KBM-7 (cell line): ENCODE measurements at regions not wholly inside any gene's neighbourhood (a gene's known extent, or its start where the extent isn't known, plus 50 kb on each side); places are given as distances from the start of the nearest gene placed in this dataset.
"Not testable (repeated sequence)": the region's sequence is repeated elsewhere in the genome, so short reads cannot be mapped to it uniquely, and the experiment has no call there.

Experiments
- DNase-seq: peaks from one replicate; pipeline ENCODE4 v3.0.0-alpha.2; 2015
- in situ Hi-C: fragments of 300-500 bp; cut with MboI; formaldehyde crosslinking; loops from 2 replicates; pipeline ENCODE4 v1.14.3; 2020; ENCODE audit warnings: low sequenced_read_pairs, low pct_unique_long_range_greater_than_20kb, mixed read lengths

DNA sequence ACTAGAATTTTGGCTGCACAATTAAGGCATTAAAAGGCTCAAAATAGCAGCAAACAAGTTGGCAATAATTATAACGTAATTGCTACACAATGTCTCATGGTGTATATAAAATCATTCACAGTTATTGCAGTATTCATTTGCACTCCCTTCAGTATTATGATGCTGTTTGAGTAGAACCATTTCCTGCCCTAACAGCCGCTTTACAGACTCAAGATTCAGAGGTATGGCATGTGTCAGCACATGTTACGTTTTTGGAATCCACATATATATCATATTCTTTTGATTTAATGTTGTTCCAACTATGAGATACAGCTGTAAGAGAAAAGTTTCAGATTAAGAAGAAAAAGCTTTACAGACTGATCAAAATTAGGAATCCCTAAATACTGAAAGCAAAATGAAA, 56.3 kb upstream of the NCKAP5 start:
- in situ Hi-C loops: no loop called here
- DNase-seq: no peak

DNA sequence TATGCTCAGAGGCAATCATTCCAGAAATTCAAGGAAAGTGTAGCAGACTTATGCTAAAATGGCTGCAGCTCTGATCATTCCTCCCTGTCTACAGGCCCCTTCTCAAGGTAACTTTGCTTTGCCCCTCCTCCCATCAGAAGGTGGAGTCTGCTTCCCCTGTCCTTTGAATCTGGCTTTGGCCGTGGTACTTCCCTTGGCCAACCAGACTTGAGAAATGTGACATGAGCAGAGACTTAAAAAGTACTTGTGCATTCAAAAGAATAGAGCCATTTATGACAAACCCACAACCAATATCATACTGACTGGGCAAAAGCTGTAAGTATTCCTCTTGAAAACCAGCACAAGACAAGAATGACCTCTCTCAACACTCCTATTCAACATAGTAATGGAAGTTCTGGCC, 59.5 kb upstream of the NCKAP5 start:
- no peak for DNase-seq
- in situ Hi-C loops: no loop called here

DNA sequence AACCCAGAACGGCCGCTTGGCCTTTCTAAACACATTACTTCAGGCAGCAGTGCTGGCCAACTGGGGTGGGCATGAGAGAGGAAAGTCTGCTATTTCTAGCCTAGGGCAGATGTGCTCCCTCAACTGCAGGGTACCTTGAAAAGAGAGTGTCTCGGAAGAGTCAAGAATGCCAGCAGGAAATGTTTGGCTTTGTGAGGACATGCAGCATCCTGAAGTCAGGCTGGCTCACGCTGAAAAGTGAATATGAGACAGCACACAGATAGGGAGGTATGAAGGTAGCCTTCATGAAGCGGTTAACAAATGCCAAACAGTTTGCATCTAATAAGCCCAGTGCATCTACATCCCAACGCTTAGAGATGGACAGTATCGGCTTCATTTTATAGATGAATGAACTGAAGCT, 65.0 kb upstream of the NCKAP5 start:
- no peak for DNase-seq
- in situ Hi-C loops: no loop called here

DNA sequence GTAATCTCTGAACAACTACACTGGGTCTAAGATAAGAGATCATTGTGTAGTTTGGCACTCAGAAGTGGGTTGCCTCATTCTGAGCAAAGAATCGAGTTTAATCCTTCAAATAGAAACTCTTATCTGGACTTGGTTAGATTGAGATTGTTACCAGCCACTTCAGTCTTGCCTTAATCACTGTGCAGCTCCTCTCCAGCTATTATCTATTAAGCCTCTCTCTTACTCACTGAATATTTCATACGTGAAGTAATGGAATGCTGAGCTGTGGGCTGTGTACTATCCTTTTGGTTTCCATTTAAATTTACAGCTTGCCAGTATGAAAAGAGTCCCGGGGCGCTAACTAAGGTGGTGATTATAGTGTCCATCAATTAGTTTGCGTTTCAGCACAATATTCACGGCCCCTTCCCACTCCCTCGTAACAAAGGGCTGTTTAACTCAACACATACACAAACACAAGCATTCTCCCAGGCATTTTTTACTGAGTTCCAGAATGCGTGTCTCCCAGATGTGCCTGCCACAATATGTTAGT, 65.7 kb upstream of the NCKAP5 start:
- in situ Hi-C loops: no loop called here
- DNase-seq: no peak

DNA sequence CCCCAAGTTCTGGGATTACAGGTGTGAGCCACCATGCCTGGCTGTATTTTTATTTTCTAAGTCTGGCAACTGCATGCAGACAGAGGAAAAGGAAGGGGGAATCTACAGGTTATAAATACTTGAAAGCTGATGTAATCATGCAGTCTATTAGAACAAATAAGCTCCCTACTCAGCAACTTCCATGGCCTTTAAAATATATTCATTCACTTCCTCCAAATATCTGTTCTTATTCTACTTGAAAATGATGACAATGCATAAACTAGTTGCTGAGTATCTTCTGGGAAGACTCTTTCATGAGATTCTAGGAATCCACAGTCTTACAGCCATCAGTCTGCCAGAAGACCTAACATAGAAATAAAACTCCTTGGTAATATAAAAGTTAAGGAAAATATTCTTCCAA, 66.9 kb upstream of the NCKAP5 start:
- in situ Hi-C loops: no loop called here

DNA sequence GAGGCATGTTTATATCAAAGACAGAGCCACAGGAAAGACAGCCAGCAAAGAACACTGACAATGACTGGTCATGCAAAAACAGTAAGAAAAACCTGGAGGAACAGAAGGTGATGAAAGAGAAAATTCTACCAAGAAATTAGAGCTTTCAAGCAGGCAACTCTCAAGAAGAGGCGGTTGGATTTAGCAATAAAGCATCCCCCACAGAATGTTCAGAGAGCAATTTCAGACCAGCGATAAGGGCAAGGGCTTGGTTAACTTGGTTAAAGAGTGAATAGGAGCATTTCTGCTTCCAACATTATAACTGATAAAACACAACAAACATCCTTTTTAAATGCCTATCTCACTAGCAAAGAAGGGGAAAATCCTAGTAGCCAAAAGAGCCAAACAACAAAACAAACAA, 68.0 kb upstream of the NCKAP5 start:
- in situ Hi-C loops: no loop called here
- DNase-seq: no peak

More for the DNA sequence above, 66.9 kb upstream of the NCKAP5 start:
- DNase-seq: no peak

DNA sequence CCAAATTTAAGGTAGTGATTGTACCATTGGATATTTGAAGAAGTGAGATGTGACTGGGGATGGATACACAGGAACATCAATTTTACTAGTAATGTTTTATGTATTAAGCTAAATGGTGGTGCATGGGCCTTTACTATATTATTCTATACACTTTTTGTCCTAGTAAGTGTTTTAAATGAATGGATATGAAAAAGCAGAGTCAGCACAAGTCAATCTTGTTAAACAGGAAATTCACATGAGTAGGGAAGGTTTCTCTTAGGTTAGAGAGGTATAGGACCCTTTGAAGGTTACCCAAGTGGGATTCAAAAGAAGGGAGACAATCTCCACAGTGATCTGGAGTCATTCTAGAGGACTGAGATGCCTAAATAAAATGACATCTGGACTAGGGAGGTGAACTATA, 71.8 kb upstream of the NCKAP5 start:
- DNase-seq: no peak
- in situ Hi-C loops: no loop called here

DNA sequence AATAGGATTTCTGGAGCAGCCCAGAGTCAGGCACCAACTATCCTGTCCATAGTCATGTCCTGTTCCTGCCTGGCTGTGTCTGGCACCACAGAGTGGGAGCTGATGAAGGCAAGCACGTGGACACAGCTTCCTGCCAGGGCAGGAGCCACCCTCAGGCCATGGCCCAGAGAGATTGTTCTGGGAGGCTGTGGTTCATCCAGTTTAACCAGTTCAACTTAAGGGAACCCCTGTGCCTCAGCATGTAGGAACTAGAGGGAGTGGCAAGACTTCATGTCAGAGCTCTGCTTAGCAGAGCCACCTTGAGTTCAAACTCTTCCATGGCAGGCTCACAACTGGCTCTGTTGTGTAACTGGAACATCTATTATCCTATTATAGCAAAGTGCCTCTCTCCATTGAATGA, 73.2 kb upstream of the NCKAP5 start:
- in situ Hi-C loops: no loop called here
- no peak for DNase-seq

DNA sequence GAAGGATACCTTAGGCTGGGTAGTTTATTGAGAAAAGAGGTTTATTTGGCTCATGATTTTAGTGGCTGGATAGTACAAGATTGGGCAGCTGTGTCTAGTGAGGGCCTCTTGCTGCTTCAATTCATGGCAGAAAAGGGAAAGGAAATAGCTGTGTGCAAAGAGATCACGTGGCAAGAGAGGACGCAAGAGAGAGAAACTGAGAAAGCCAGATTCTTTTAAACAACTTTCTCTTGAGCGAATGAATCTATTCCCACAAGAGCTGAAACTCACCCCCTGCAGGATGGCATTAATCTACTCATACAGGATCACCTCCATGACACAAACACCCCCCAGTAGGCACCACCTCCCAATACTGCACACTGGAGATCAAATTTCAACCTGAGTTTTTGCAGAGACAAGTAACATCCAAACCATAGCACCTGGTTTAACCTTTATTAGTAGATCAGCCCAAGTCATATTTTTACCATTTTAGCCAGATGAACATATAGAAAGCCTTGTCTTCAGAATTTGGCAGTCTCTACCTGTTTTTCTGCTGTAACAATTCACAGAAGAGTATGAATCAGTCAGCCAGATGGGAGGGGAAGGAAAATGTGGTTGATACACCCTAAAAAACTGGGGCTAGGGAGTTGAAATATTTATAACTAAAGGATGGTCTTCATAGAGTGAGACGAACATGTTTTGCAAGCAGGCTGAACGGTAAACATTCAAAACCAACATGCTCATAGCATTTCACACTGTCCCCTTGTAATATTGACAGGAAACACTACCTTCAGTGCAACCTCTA, 73.9 kb upstream of the NCKAP5 start:
- in situ Hi-C loops: no loop called here
- DNase-seq: no peak

DNA sequence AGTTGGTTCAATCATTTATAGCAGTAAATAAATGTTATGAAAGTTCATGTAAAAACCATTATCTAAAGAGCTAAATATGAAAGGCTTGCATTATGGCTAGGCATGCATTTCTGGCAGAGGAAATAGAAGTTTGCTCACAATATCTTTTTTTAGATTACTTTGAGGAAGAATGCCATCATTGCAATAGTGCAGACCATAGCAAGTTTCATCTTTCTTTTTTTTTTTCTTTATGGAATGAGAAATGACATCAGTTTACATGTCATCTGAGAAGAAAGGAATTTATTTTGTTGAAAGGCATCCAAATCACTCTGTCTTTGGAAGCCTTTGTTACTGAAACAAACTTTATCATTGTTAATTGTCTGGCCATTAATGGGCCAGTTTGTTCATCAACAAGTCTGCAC, 74.5 kb upstream of the NCKAP5 start:
- in situ Hi-C loops: no loop called here
- no peak for DNase-seq

DNA sequence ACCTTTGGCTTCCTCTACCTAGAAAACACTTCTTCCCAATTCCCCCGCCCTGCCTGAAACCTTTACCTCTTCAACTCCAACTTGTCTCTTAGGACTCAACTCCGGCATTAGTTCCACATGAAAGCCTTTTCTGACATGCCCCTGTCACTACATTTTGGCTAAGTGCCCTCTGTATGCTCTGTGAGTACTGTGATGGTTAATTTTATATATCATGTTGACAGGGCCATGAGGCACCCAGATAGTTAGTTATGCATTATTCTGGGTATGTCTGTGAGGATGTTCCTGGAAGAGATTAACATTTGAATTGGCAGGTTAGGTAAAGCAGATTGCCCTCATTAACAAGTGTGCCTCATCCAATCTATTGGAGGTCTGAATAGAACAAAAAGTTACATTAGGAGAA, 75.6 kb upstream of the NCKAP5 start:
- in situ Hi-C loops: no loop called here
- DNase-seq: no peak

DNA sequence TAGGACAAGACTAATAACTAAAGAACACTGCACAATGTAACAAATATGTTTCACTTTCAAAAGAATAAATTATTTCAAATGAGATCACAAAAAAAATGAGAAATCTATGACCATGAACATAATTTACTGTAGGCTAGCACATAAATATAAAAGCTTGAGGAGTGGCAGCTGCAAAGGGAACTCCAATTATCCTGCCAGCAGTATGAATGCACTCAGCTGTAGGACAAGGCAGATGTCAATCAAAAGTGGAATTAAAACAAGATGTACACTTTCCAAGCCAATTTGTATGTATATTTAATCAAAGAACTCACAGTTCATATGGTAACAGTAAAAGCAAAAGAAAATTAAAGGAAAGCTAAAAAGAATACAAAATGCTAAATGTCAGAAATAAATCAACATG, 76.6 kb upstream of the NCKAP5 start:
- DNase-seq: no peak
- in situ Hi-C loops: no loop called here

DNA sequence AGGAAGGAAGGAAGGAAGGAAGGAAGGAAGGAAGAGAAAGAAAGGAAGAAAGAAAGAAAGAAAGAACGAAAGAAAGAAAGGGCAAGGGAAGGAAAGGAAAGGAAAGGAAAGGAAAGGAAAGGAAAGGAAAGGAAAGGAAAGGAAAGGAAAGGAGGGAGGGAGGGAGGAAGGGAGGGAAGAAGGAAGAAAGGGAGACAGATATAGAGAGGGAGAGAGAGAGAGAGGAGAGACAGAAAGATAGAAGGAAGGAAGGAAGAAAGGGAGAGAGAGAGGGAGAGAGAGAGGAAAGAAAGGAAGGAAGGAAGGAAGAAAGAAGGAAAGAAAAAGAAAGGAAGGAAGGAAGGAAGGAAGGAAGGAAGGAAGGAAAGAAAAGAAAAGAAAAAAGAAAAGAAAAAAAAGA, 79.1 kb upstream of the NCKAP5 start:
- DNase-seq, in situ Hi-C loops: not testable (repeated sequence)

DNA sequence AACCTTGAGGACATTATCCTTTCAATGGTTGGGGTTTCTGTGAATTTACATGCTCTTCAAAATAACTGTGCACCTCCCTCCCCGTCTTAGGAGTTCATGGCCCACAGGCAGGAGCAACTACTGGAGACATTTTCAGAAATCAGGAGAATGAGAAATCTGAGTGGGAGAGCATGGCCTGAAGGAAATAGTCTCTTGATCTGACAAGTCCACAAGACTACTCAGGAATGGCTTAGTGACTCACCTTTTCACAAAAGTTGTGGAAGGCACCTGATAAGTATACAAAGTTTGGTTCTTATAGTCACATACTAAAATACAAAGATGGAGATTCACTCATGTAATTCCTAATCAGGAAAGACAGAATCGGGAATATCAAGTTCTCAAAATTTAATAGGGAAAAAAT, 83.6 kb upstream of the NCKAP5 start:
- DNase-seq: no peak
- in situ Hi-C loops: no loop called here

DNA sequence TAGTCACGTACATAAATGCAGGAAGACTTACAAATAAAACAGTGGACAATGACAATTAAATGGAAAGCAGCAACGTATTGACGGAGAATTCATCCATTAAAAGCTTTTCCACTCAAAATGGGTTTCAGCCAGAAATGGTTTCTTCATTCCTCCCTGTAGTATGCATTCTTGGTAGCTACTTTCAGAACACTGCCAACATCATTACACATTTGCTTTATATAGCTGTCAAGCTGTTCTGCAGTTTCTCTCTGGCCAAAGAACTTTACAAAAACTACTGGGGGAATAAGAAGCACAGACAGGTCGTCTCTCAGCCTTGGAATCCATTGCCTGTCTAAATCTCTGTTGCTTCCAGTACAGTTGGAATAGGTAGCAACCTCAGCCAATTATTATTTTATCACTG, 84.1 kb upstream of the NCKAP5 start:
- no peak for DNase-seq
- in situ Hi-C loops: no loop called here

DNA sequence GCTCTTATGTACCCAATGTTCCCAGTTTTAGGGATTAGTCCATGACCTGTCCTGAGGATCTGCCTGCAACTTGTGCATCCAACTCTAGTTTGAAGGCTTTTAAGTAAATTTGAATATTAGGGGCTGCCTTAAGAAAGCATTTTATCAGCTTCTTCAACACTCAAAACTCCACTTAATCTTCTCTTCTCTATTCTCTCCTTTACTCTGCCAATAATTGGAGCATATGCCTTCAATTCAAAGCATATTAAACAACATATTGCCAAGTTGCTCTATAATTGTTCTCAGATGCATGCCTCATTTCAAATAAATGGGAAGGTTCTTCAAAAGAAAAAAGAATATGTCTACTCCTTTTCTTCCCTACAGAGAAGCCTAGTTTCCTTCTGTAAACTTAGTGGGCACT, 84.8 kb upstream of the NCKAP5 start:
- in situ Hi-C loops: no loop called here
- no peak for DNase-seq

DNA sequence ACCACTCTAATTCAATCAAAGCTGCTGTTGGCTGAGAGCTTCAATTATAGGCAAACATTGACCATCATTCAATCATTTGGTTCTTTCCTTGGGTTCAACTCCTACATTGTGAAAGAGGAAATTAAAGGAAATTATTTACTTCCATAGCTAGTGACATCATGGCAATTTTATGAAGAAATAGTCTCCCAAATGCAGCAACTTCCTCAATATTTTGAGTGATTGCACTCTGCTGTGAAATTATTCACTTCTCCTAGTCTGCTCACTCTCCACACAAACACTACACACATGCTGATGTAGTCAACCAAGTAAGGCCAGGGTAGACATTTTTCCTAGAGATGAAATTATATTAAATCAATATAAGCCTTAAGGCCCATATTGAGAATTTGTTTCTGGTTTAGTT, 86.7 kb upstream of the NCKAP5 start:
- DNase-seq: no peak
- in situ Hi-C loops: no loop called here

DNA sequence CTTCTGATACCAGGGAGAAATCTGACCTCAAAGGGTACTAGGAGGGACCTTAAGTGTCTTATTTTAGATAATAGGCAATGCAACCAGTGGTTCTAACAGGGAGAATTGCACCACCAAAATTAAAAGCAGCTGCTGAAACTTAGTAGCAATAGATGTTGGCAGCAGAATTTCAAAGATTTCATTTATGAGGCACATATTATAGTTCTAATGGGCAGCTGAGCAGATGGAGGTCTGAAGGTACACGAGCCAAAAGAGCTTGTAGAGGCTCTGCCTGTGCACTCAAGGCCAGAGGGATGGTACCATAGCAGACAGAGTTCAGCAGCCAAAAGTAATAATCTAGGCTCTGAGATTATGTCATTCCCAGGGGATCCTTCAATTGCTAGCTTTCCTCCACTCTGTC, 87.3 kb upstream of the NCKAP5 start:
- no peak for DNase-seq
- in situ Hi-C loops: no loop called here

DNA sequence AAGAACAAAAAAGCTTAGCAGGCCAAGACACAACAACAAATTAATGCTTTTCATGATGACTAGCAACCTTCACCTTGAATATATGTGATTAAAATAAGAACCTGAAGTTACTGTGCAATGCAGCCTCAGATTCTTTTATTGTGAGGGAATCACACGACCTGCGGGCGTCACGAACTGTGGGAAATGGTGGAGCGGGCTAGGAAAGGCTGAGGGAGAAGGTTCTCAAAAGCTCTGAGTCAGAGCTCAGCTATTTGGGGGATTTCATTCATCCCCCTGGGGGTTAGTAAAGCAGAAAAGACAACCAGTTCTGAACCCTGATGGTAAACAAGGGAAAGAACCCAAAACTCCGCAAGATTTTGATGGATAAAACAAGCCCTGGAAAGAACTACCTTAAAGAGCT, 89.3 kb upstream of the NCKAP5 start:
- no peak for DNase-seq
- in situ Hi-C loops: no loop called here

DNA sequence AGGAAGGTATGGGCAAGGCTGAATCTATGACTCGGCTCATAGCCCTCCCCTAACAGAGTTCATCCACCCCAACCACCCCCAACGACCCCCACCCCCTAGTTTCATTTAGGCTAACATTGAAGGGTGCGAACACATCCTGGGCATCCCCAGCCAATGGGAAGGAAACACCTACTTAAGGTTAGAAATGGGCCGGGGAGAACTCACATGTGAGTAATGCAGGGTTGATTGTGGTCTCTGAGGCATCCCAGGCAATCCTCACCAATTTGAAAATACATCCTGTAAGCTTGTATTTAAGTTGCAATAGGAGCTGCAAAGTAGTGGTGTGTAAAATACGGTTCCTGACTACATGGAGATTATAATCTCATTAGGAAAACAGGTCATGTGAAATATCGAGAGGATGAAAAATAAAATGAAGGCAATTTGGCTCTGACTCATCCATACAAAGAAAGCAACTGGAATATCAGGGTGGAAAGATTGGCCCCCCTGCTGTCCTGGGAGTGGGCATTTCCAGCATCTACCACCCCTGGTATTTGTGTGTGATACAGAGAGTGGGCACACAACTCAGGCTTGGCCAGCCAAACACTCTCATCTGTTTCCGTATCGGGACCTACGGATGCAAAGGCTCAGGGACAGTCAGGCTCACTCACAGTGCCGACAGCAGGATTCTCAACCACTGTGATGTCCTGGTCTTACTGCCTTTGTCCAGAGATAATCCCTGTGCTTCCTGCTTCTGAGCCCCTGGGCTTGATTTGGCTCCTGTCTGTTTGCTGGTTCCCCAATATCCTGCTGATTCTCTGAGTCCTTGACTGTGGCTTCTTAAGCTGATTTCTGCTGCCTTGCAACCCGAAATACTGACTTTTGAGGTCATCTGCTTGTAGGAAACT, 90.0 kb upstream of the NCKAP5 start:
- in situ Hi-C loops: no loop called here
- no peak for DNase-seq
